SK-N-SH (cell line): ENCODE measurements at regions not wholly inside any gene's neighbourhood (a gene's known extent, or its start where the extent isn't known, plus 50 kb on each side); places are given as distances from the start of the nearest gene placed in this dataset.

Experiments used
- ELF1 ChIP-seq: IDR thresholded peaks from 2 replicates; pipeline ENCODE4 v1.4.0; 2012
- EP300 ChIP-seq, 2 experiments: IDR thresholded peaks; 2 replicates each; pipeline versions ENCODE4 v1.4.0 to v1.6.1; 2012; ENCODE audit warnings: borderline replicate concordance in 1 of 2, low read depth in 1 of 2, low read length in 1 of 2
- EZH2phosphoT487 ChIP-seq: fragments of 200-600 bp; sonication (generic); IDR thresholded peaks from 2 replicates; pipeline ENCODE4 v1.6.1; 2017; ENCODE audit warnings: low read depth, mixed run types, mild to moderate bottlenecking, antibody characterized with exemption, moderate library complexity, borderline replicate concordance
- MEF2A ChIP-seq: IDR thresholded peaks from 2 replicates; pipeline ENCODE4 v1.4.0; 2012; ENCODE audit warnings: low read depth, borderline replicate concordance
- NRF1 ChIP-seq: IDR thresholded peaks from 2 replicates; pipeline ENCODE4 v1.6.1; 2012; ENCODE audit warnings: low read depth, mild to moderate bottlenecking, low read length
- RAD21 ChIP-seq: IDR thresholded peaks from 2 replicates; pipeline ENCODE4 v1.6.1; 2012; ENCODE audit warnings: mild to moderate bottlenecking, low read length
- SMC3 ChIP-seq: IDR thresholded peaks from 2 replicates; pipeline ENCODE4 v1.6.1; 2012; ENCODE audit warnings: low read depth, low read length, improper control_type of control experiment
- TAF1 ChIP-seq: IDR thresholded peaks from 2 replicates; pipeline ENCODE4 v1.6.1; 2012; ENCODE audit warnings: low read depth, mild to moderate bottlenecking, low read length, moderate library complexity, borderline replicate concordance
- TF ChIP-seq, protein P1 (sequence below): IDR thresholded peaks from 2 replicates; pipeline ENCODE4 v1.4.0; 2012; ENCODE audit warnings: low read depth
- TF ChIP-seq, protein P2 (sequence below): fragments of 200-600 bp; sonication (generic); IDR thresholded peaks from 2 replicates; pipeline ENCODE4 v1.6.1; 2017; ENCODE audit warnings: antibody characterized with exemption, mild to moderate bottlenecking, moderate library complexity
- TF ChIP-seq, protein P3 (sequence below): IDR thresholded peaks from 2 replicates; pipeline ENCODE4 v1.6.1; 2012; ENCODE audit warnings: mild to moderate bottlenecking, low read depth, low read length, moderate library complexity

DNA sequence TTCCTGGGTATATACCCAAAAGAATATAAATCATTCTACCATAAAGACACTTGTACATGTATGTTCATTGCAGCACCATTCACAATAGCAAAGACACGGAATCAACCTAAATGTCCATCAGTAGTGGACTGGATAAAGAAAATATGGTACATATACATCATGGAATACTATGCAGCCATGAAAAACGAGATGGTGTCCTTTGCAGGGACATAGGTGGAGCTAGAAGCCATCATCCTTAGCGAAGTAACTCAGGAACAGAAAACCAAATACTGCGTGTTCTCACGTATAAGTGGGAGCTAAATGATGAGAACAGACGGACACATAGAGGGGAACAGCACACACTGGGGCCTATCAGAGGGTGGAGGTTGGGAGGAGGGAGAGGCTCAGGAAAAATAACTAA is 183.7 kb upstream of the CELF2 start:
- TF ChIP-seq MEF2A, result no peak
- TF ChIP-seq NRF1, result no peak
- no peak for TF ChIP-seq ELF1
- no peak for TF ChIP-seq TAF1
- TF ChIP-seq EZH2phosphoT487, result no peak
- TF ChIP-seq, protein P1, sequence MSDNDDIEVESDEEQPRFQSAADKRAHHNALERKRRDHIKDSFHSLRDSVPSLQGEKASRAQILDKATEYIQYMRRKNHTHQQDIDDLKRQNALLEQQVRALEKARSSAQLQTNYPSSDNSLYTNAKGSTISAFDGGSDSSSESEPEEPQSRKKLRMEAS, result no peak
- TF ChIP-seq, protein P2, sequence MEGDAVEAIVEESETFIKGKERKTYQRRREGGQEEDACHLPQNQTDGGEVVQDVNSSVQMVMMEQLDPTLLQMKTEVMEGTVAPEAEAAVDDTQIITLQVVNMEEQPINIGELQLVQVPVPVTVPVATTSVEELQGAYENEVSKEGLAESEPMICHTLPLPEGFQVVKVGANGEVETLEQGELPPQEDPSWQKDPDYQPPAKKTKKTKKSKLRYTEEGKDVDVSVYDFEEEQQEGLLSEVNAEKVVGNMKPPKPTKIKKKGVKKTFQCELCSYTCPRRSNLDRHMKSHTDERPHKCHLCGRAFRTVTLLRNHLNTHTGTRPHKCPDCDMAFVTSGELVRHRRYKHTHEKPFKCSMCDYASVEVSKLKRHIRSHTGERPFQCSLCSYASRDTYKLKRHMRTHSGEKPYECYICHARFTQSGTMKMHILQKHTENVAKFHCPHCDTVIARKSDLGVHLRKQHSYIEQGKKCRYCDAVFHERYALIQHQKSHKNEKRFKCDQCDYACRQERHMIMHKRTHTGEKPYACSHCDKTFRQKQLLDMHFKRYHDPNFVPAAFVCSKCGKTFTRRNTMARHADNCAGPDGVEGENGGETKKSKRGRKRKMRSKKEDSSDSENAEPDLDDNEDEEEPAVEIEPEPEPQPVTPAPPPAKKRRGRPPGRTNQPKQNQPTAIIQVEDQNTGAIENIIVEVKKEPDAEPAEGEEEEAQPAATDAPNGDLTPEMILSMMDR, result no peak
- TF ChIP-seq RAD21, result no peak
- TF ChIP-seq EP300 (IDR thresholded peaks at IDR 0.05; ENCODE audit: borderline replicate concordance in 1 of 2, low read depth in 1 of 2, low read length in 1 of 2), result no peak
- no peak for TF ChIP-seq SMC3
- TF ChIP-seq, protein P3, sequence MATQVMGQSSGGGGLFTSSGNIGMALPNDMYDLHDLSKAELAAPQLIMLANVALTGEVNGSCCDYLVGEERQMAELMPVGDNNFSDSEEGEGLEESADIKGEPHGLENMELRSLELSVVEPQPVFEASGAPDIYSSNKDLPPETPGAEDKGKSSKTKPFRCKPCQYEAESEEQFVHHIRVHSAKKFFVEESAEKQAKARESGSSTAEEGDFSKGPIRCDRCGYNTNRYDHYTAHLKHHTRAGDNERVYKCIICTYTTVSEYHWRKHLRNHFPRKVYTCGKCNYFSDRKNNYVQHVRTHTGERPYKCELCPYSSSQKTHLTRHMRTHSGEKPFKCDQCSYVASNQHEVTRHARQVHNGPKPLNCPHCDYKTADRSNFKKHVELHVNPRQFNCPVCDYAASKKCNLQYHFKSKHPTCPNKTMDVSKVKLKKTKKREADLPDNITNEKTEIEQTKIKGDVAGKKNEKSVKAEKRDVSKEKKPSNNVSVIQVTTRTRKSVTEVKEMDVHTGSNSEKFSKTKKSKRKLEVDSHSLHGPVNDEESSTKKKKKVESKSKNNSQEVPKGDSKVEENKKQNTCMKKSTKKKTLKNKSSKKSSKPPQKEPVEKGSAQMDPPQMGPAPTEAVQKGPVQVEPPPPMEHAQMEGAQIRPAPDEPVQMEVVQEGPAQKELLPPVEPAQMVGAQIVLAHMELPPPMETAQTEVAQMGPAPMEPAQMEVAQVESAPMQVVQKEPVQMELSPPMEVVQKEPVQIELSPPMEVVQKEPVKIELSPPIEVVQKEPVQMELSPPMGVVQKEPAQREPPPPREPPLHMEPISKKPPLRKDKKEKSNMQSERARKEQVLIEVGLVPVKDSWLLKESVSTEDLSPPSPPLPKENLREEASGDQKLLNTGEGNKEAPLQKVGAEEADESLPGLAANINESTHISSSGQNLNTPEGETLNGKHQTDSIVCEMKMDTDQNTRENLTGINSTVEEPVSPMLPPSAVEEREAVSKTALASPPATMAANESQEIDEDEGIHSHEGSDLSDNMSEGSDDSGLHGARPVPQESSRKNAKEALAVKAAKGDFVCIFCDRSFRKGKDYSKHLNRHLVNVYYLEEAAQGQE, result no peak
